ENCODE measurements at regions not wholly inside any gene's neighbourhood (a gene's known extent, or its start where the extent isn't known, plus 50 kb on each side); places are given as distances from the start of the nearest gene placed in this dataset.

- TF ChIP-seq KLF8 (tag by site-specific recombination; IDR thresholded peaks at IDR 0.05) (no peak), CTCF (tag by site-specific recombination; IDR thresholded peaks at IDR 0.05) (no peak), ZNF843 (tag by site-specific recombination; IDR thresholded peaks at IDR 0.05) (no peak), ZNF830 (tag by site-specific recombination; IDR thresholded peaks at IDR 0.05; ENCODE audit: low read depth) (no peak), ZNF114 (tag by site-specific recombination; IDR thresholded peaks at IDR 0.05) (no peak), ZNF239 (tag by site-specific recombination; IDR thresholded peaks at IDR 0.05) (no peak), KLF7 (tag by site-specific recombination; IDR thresholded peaks at IDR 0.05; ENCODE audit: borderline replicate concordance) (no peak), KLF10 (tag by site-specific recombination; IDR thresholded peaks at IDR 0.05) (no peak), ZNF404 (tag by site-specific recombination; IDR thresholded peaks at IDR 0.05) (no peak), ZNF274 (IDR thresholded peaks at IDR 0.05; ENCODE audit: low read length) (no peak), ZNF274 (tag by site-specific recombination; IDR thresholded peaks at IDR 0.05; ENCODE audit: borderline replicate concordance) (no peak), ZNF280D (tag by site-specific recombination; IDR thresholded peaks at IDR 0.05) (no peak)
Observed at GRCh38 chr6:41446907-41447545, 99.2 kb upstream of the FOXP4 start.
